HG03175 (cell line): ENCODE measurements at regions not wholly inside any gene's neighbourhood (a gene's known extent, or its start where the extent isn't known, plus 50 kb on each side); places are given as distances from the start of the nearest gene placed in this dataset.
"Not testable (repeated sequence)": the region's sequence is repeated elsewhere in the genome, so short reads cannot be mapped to it uniquely, and the experiment has no call there.

Experiments
- ATAC-seq: cut with Tn5 transposase; IDR thresholded peaks from one replicate; pipeline ENCODE4 v1.9.1; 2021; ENCODE audit warnings: mild to moderate bottlenecking, moderate library complexity; ENCODE audit not compliant: unreplicated experiment

- no peak for ATAC-seq
Observed at GRCh38 chr2:203585516-203585915, 50.4 kb upstream of the RAPH1 start.

GRCh38 chr2:203586206-203586605 lies 51.1 kb upstream of the RAPH1 start:
- ATAC-seq = no peak

- ATAC-seq = no peak
Observed at GRCh38 chr2:203586696-203587095, 51.6 kb upstream of the RAPH1 start.

GRCh38 chr2:203590496-203590895 lies 55.4 kb upstream of the RAPH1 start:
- ATAC-seq = no peak

- ATAC-seq = no peak
Observed at GRCh38 chr2:203591642-203592041, 56.5 kb upstream of the RAPH1 start.

- no peak for ATAC-seq
Observed at GRCh38 chr2:203592470-203592869, 57.4 kb upstream of the RAPH1 start.

- ATAC-seq = no peak
Observed at GRCh38 chr2:203594541-203594940, 59.4 kb upstream of the RAPH1 start.

GRCh38 chr2:203596183-203596582 lies 61.1 kb upstream of the RAPH1 start:
- no peak for ATAC-seq

- ATAC-seq = peak; percentile 33
Observed at GRCh38 chr2:203599509-203599908, 64.4 kb upstream of the RAPH1 start.

GRCh38 chr2:203600286-203600685 lies 65.2 kb upstream of the RAPH1 start:
- no peak for ATAC-seq

GRCh38 chr2:203603456-203604389 lies 68.6 kb upstream of the RAPH1 start:
- ATAC-seq = no peak

GRCh38 chr2:203605302-203605701 lies 70.2 kb upstream of the RAPH1 start:
- ATAC-seq = no peak

- ATAC-seq = no peak
Observed at GRCh38 chr2:203606051-203606450, 71.0 kb upstream of the RAPH1 start.

GRCh38 chr2:203610558-203610957 lies 75.5 kb upstream of the RAPH1 start:
- ATAC-seq = no peak

GRCh38 chr2:203612246-203612645 lies 77.1 kb upstream of the RAPH1 start:
- no peak for ATAC-seq

GRCh38 chr2:203619267-203619878 lies 84.3 kb upstream of the RAPH1 start:
- ATAC-seq = no peak

GRCh38 chr2:203621981-203622515 lies 84.4 kb upstream of the CD28 start:
- no peak for ATAC-seq

- no peak for ATAC-seq
Observed at GRCh38 chr2:203623096-203623495, 83.3 kb upstream of the CD28 start.

- ATAC-seq = no peak
Observed at GRCh38 chr2:203623661-203624060, 82.8 kb upstream of the CD28 start.

- ATAC-seq = no peak
Observed at GRCh38 chr2:203625701-203626100, 80.7 kb upstream of the CD28 start.

GRCh38 chr2:203626247-203626646 lies 80.2 kb upstream of the CD28 start:
- not testable (repeated sequence) for ATAC-seq
